ENCODE measurements at regions not wholly inside any gene's neighbourhood (a gene's known extent, or its start where the extent isn't known, plus 50 kb on each side); places are given as distances from the start of the nearest gene placed in this dataset.

DNA sequence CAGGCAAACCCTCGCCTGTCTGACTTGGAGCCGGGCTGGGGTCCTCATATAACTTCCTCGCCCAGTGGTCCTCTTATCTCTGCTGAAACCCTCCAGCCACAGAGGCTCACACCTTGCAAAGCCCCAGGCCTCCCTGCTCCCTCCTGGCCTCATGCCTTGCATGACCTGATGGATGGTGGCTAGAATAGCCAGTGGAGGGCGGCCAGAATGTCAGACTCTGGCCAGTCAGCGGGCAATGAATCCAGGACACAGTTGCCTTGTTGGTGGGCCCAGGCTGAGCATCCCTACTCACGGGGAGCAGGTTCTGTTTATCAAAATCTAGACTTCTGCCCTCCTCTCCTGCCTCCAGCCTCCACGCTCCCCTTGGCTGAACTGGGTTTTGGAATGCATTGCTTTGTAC is 69.1 kb upstream of the WNT11 start:
- H3K4me3 Mint-ChIP-seq = no peak overlapping the region
- no peaks in the 10 kb centered on the region for H3K4me1 Mint-ChIP-seq
- no peak overlapping the region for H3K27ac Mint-ChIP-seq
- Histone ChIP-seq H3K4me3 (ENCODE audit: low read length in 2 of 2) (no peak overlapping the region), H3K27me3 (ENCODE audit: insufficient read depth, low read length) (no peaks in the 10 kb centered on the region), H3K27ac (ENCODE audit: low read depth, low read length) (no peak overlapping the region), H3K9me3 (ENCODE audit: control insufficient read depth in 1 of 2, low read length in 2 of 2) (no peaks in the 10 kb centered on the region), H3K4me1 (ENCODE audit: insufficient read depth, low read length) (no peaks in the 10 kb centered on the region), H3K36me3 (ENCODE audit: insufficient read depth, low read length) (no peaks in the 10 kb centered on the region)
- H3K27me3 Mint-ChIP-seq = no peaks in the 10 kb centered on the region
- H3K36me3 Mint-ChIP-seq = no peaks in the 10 kb centered on the region
- no peaks in the 10 kb centered on the region for H3K9me3 Mint-ChIP-seq
- CTCF ChIA-PET (ENCODE audit: partially characterized antibody) = no interaction called here
- intact Hi-C loops (cut with micrococcal nuclease) = no loop called here
- DNase-seq = no peak
- POLR2A ChIA-PET (ENCODE audit: partially characterized antibody) = no interaction called here

DNA sequence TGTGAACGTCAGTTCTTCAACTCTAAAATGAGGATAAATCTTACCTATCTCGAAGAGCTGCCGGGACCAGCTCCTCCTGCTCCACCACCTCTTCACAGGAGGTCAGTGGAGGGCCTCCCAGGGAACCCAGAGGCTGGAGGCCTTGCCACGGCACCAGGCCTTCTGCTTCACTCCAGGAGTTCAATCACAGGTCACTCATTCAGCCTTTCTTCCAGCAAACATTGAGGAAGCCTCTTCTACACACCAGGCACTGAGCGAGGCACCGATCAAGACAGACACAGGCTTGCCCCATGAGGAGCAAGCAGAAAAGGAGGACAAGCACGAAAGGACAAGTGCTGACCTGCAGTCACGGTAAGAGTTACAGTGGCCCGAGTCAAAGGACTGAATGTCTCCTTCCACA is 64.8 kb upstream of the WNT11 start:
- ChIA-PET CTCF (ENCODE audit: partially characterized antibody) (no interaction called here), POLR2A (ENCODE audit: partially characterized antibody) (no interaction called here)
- no peak for DNase-seq
- Histone ChIP-seq H3K4me3 (ENCODE audit: low read length in 2 of 2) (no peak overlapping the region), H3K27ac (ENCODE audit: low read depth, low read length) (no peak overlapping the region), H3K36me3 (ENCODE audit: insufficient read depth, low read length) (no peaks in the 10 kb centered on the region), H3K9me3 (ENCODE audit: control insufficient read depth in 1 of 2, low read length in 2 of 2) (no peaks in the 10 kb centered on the region), H3K27me3 (ENCODE audit: insufficient read depth, low read length) (no peaks in the 10 kb centered on the region), H3K4me1 (ENCODE audit: insufficient read depth, low read length) (no peaks in the 10 kb centered on the region)
- Mint-ChIP-seq H3K4me1 (no peaks in the 10 kb centered on the region), H3K4me3 (no peak overlapping the region), H3K36me3 (no peaks in the 10 kb centered on the region), H3K9me3 (no peaks in the 10 kb centered on the region), H3K27me3 (peaks cover 0 to 2% of the 10 kb centered on the region in 2 donors), H3K27ac (no peak overlapping the region)
- intact Hi-C loops (cut with micrococcal nuclease) = no loop called here

DNA sequence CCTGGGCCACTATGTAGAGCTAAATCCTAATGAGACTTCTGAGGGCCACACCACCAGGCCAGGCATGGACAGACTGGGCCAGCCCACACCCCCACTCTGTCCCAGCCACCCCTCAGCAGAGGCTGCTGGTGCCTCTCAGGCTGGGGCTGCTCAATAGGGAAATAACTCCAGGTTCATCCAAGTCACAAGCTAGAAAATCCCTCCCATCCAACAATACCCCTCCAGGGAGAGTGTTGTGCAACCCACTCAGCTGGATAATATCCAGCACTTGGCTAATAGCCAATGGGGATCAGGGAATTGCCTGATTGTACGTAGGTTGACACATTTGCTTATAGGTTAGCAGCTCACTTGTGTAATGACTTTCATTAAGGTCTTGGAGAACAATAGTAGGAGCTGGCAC is 64.1 kb upstream of the WNT11 start:
- intact Hi-C loops (cut with micrococcal nuclease) = no loop called here
- no peaks in the 10 kb centered on the region for H3K27me3 ChIP-seq (ENCODE audit: insufficient read depth, low read length)
- no peaks in the 10 kb centered on the region for H3K4me1 ChIP-seq (ENCODE audit: insufficient read depth, low read length)
- Mint-ChIP-seq H3K27me3 (peaks cover 0 to 2% of the 10 kb centered on the region in 2 donors), H3K4me1 (no peaks in the 10 kb centered on the region), H3K9me3 (no peaks in the 10 kb centered on the region), H3K4me3 (no peak overlapping the region), H3K36me3 (no peaks in the 10 kb centered on the region), H3K27ac (no peak overlapping the region)
- no peak overlapping the region for H3K27ac ChIP-seq (ENCODE audit: low read depth, low read length)
- CTCF ChIA-PET (ENCODE audit: partially characterized antibody) = interaction anchor here (1.0 to 1.3 kb wide), 2 partner anchors 19 to 23 kb away, joined by 4 to 6 read pairs; no protein-coding TSS in a partner anchor
- H3K4me3 ChIP-seq (ENCODE audit: low read length in 2 of 2) = no peak overlapping the region
- H3K9me3 ChIP-seq (ENCODE audit: control insufficient read depth in 1 of 2, low read length in 2 of 2) = no peaks in the 10 kb centered on the region
- POLR2A ChIA-PET (ENCODE audit: partially characterized antibody) = no interaction called here
- no peak for DNase-seq
- H3K36me3 ChIP-seq (ENCODE audit: insufficient read depth, low read length) = no peaks in the 10 kb centered on the region

DNA sequence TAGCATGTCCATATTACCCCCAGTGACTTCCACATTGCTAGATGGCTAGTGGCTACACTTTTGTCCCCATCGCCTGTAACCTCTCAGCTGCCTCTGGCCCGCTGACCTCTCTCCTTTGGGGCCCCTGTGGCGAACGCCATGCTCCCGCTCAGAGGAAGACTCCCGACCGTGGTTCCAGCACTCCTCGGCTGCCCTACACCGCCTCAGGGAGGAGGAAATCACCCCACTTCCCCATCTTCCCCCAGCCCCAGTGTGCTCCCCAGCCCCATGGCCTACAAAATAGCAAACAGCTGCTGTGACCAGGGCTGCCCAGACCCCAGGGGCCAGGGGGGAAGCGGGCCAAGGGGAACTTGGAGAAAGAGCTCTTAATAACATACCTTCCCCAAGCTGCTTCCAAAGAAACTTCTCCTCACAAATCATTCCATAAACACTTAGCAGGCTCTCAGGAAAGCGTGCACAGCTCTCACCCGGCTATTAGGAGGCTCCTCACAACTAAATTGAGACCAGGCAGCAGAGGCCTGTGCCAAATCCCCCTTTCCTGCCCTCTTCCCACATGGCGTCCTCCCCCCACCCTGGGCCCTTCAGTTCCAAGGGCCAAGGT is 63.5 kb upstream of the WNT11 start:
- Histone ChIP-seq H3K9me3 (ENCODE audit: control insufficient read depth in 1 of 2, low read length in 2 of 2) (no peaks in the 10 kb centered on the region), H3K4me3 (ENCODE audit: low read length in 2 of 2) (no peak overlapping the region), H3K27me3 (ENCODE audit: insufficient read depth, low read length) (no peaks in the 10 kb centered on the region), H3K27ac (ENCODE audit: low read depth, low read length) (no peak overlapping the region), H3K36me3 (ENCODE audit: insufficient read depth, low read length) (no peaks in the 10 kb centered on the region), H3K4me1 (ENCODE audit: insufficient read depth, low read length) (no peaks in the 10 kb centered on the region)
- Mint-ChIP-seq H3K4me1 (no peaks in the 10 kb centered on the region), H3K27ac (no peak overlapping the region), H3K4me3 (no peak overlapping the region), H3K9me3 (no peaks in the 10 kb centered on the region), H3K27me3 (peaks cover 0 to 2% of the 10 kb centered on the region in 2 donors), H3K36me3 (no peaks in the 10 kb centered on the region)
- ChIA-PET POLR2A (ENCODE audit: partially characterized antibody) (no interaction called here), CTCF (ENCODE audit: partially characterized antibody) (interaction anchor here (1.0 to 1.3 kb wide), 2 partner anchors 20 to 22 kb away, joined by 4 to 6 read pairs; no protein-coding TSS in a partner anchor)
- DNase-seq = no peak
- intact Hi-C loops (cut with micrococcal nuclease) = no loop called here

DNA sequence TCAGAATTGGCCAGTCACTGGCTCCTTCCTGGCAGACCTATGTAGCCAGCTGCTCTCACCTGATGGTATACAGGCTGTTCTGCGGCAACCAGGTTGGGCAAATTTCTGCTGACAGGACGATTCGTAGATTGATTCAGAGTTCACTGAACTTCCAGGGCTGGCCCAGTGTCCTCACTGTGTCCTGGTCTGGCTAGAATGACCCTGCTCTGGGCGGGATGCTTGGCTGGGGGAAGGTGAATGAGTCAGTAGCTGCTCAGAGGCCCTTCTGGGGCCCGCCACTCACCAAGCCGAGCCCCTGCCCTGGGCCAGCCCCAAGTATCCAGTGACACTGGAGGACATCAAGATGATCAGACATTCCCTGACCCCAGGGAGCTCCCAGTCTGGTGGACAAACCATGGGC is 62.9 kb upstream of the WNT11 start:
- no peak overlapping the region for H3K4me3 Mint-ChIP-seq
- no peaks in the 10 kb centered on the region for H3K9me3 Mint-ChIP-seq
- H3K27me3 Mint-ChIP-seq = peaks cover 0 to 2% of the 10 kb centered on the region in 2 donors
- H3K27ac Mint-ChIP-seq = no peak overlapping the region
- no peak overlapping the region for H3K27ac ChIP-seq (ENCODE audit: low read depth, low read length)
- H3K36me3 ChIP-seq (ENCODE audit: insufficient read depth, low read length) = no peaks in the 10 kb centered on the region
- no peak for DNase-seq
- intact Hi-C loops (cut with micrococcal nuclease) = no loop called here
- H3K4me1 Mint-ChIP-seq = no peaks in the 10 kb centered on the region
- H3K4me3 ChIP-seq (ENCODE audit: low read length in 2 of 2) = no peak overlapping the region
- H3K27me3 ChIP-seq (ENCODE audit: insufficient read depth, low read length) = no peaks in the 10 kb centered on the region
- no peaks in the 10 kb centered on the region for H3K9me3 ChIP-seq (ENCODE audit: control insufficient read depth in 1 of 2, low read length in 2 of 2)
- POLR2A ChIA-PET (ENCODE audit: partially characterized antibody) = no interaction called here
- H3K4me1 ChIP-seq (ENCODE audit: insufficient read depth, low read length) = no peaks in the 10 kb centered on the region
- no peaks in the 10 kb centered on the region for H3K36me3 Mint-ChIP-seq
- CTCF ChIA-PET (ENCODE audit: partially characterized antibody) = interaction anchor here (1.3 kb wide), 1 partner anchor 22 kb away, joined by 4 read pairs; no protein-coding TSS in a partner anchor

DNA sequence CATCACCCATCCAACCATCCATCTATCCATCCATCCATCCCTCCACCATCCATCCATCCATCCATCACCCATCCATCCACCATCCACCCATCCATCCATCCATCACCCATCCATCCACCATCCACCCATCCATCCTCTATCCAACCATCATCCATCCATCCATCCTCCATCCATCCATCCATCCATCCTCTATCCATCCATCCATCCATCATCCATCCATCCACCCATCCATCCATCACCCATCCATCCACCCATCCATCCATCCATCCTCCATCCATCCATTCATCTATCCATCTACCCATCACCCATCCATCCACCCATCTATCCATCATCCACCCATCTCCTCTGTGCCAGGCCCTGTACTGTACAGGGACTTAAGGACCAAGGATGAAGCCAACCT is 62.2 kb upstream of the WNT11 start:
- intact Hi-C loops (cut with micrococcal nuclease) = no loop called here
- no peak for DNase-seq
- Mint-ChIP-seq H3K27ac (no peak overlapping the region), H3K4me3 (no peak overlapping the region), H3K4me1 (no peaks in the 10 kb centered on the region), H3K36me3 (no peaks in the 10 kb centered on the region), H3K27me3 (peaks cover 0 to 2% of the 10 kb centered on the region in 2 donors), H3K9me3 (no peaks in the 10 kb centered on the region)
- ChIA-PET POLR2A (ENCODE audit: partially characterized antibody) (no interaction called here), CTCF (ENCODE audit: partially characterized antibody) (no interaction called here)
- Histone ChIP-seq H3K36me3 (ENCODE audit: insufficient read depth, low read length) (no peaks in the 10 kb centered on the region), H3K27ac (ENCODE audit: low read depth, low read length) (no peak overlapping the region), H3K4me3 (ENCODE audit: low read length in 2 of 2) (no peak overlapping the region), H3K9me3 (ENCODE audit: control insufficient read depth in 1 of 2, low read length in 2 of 2) (no peaks in the 10 kb centered on the region), H3K4me1 (ENCODE audit: insufficient read depth, low read length) (no peaks in the 10 kb centered on the region), H3K27me3 (ENCODE audit: insufficient read depth, low read length) (no peaks in the 10 kb centered on the region)

DNA sequence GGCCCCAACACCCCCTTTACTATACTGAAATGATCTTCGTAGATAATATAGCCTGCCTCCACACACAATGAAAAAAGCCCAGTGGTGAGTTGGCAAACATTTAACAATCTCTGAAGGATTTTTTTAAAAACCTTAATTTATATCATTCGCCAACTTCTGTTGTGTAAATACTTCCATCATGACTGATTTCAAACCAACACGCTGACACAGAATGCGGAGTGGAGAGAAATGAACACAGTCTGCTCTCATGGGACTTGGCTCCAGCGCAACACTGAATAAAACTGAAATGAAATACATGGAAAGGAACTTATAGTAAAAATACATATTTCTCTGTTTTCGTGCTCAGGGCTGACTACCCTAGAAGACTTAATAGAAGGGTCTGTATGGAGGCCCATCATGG is 61.3 kb upstream of the WNT11 start:
- Histone ChIP-seq H3K9me3 (ENCODE audit: control insufficient read depth in 1 of 2, low read length in 2 of 2) (no peaks in the 10 kb centered on the region), H3K27ac (ENCODE audit: low read depth, low read length) (no peak overlapping the region), H3K4me3 (ENCODE audit: low read length in 2 of 2) (no peak overlapping the region), H3K27me3 (ENCODE audit: insufficient read depth, low read length) (no peaks in the 10 kb centered on the region), H3K4me1 (ENCODE audit: insufficient read depth, low read length) (no peaks in the 10 kb centered on the region), H3K36me3 (ENCODE audit: insufficient read depth, low read length) (no peaks in the 10 kb centered on the region)
- Mint-ChIP-seq H3K27me3 (peaks cover 0 to 2% of the 10 kb centered on the region in 2 donors), H3K4me1 (no peaks in the 10 kb centered on the region), H3K4me3 (no peak overlapping the region), H3K27ac (no peak overlapping the region), H3K36me3 (no peaks in the 10 kb centered on the region), H3K9me3 (no peaks in the 10 kb centered on the region)
- no peak for DNase-seq
- POLR2A ChIA-PET (ENCODE audit: partially characterized antibody) = no interaction called here
- intact Hi-C loops (cut with micrococcal nuclease) = no loop called here
- CTCF ChIA-PET (ENCODE audit: partially characterized antibody) = no interaction called here

All from CD4-positive, alpha-beta memory T cell (primary cell).